ENCODE measurements at regions not wholly inside any gene's neighbourhood (a gene's known extent, or its start where the extent isn't known, plus 50 kb on each side); places are given as distances from the start of the nearest gene placed in this dataset.

DNA sequence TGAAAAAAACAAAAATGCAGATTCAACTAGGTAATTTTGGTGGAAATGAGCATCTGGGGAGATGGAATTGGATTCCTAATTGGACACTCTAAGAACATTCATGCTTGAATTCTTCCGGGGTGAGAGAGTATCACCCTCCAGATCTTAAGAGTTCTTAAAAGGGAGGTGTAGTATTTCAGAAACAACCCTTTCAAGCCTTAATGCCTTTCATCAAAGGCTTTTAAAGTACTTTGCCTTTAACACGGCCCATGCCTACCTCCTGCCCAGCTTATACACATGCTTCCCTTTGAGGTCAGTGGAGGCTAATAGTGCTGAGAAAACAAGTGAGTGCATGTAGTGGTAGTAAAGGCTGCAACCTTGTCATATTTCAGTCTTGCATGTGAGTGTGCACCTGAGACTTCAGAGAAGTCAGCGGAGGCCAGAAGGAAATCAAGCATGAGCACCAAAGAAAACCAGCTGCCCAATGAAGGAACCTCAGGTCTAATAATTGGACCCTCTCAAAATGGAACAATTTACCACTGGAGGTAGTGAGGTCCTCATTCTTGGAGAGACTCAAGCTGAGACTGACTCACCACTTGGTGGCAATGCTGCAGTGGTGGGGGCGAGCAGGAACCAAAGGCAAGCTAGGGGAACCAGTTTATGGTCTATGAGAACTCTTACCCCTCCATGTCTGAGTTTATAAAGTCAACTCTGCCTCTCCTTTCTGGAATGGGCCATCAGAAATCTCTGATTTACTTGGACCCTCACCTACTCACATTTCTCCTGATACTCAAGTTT lies 98.4 kb upstream of the GDNF start:
- ChIA-PET POLR2A (no interaction called here), CTCF (interaction anchor here (1.0 to 1.3 kb wide), 2 partner anchors 12 kb away, joined by 3 to 4 read pairs; no protein-coding TSS in a partner anchor)
- DNase-seq (ENCODE audit: extremely low spot score): no peak
- TF ChIP-seq, protein P1, sequence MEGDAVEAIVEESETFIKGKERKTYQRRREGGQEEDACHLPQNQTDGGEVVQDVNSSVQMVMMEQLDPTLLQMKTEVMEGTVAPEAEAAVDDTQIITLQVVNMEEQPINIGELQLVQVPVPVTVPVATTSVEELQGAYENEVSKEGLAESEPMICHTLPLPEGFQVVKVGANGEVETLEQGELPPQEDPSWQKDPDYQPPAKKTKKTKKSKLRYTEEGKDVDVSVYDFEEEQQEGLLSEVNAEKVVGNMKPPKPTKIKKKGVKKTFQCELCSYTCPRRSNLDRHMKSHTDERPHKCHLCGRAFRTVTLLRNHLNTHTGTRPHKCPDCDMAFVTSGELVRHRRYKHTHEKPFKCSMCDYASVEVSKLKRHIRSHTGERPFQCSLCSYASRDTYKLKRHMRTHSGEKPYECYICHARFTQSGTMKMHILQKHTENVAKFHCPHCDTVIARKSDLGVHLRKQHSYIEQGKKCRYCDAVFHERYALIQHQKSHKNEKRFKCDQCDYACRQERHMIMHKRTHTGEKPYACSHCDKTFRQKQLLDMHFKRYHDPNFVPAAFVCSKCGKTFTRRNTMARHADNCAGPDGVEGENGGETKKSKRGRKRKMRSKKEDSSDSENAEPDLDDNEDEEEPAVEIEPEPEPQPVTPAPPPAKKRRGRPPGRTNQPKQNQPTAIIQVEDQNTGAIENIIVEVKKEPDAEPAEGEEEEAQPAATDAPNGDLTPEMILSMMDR (IDR thresholded peaks at IDR 0.05; ENCODE audit: control extremely low read depth, extremely low read depth, low read depth, missing control alignments): no peak

DNA sequence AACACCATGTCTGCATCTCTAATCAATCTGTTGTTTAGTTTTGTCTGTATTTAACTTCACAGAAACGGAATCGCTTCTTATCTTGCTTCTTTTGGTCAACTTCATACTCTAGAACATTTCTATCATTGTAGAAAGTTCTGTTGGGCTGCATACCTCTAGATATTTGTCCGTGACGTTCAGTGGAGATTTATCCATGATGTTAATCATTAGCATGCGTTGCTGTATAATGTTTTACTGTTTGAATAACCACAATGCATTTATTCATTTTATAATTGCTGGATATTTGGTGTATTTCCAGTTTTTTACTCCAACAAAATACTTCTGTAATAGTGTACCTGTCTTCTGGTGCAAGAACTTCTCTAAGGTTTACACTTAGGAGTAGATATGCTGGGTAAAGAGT lies 96.2 kb upstream of the GDNF start:
- TF ChIP-seq, protein P1 (IDR thresholded peaks at IDR 0.05; ENCODE audit: control extremely low read depth, extremely low read depth, low read depth, missing control alignments): no peak
- POLR2A ChIA-PET: no interaction called here
- CTCF ChIA-PET: no interaction called here
- DNase-seq (ENCODE audit: extremely low spot score): no peak

DNA sequence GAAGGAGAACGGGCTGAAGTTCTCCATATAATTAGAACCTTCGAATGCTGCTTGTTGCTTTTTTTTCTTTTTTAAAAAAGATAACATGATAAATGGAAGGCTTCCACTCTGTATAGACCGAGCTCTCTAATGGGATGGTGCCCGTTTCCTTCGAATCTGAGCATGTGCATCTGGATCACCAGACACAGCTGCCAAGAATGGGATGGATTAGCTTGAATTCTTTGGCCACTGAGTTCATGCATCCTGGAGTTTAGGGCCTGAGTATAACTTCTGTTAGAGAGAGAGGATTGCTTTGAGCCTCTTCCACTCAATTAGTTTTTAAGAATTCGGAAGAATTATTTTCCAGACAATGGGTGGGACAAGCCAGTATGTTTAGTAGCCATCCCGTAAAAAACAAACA lies 93.7 kb upstream of the GDNF start:
- TF ChIP-seq, protein P1 (IDR thresholded peaks at IDR 0.05; ENCODE audit: control extremely low read depth, extremely low read depth, low read depth, missing control alignments): no peak
- CTCF ChIA-PET: no interaction called here
- POLR2A ChIA-PET: no interaction called here
- DNase-seq (ENCODE audit: extremely low spot score): no peak

DNA sequence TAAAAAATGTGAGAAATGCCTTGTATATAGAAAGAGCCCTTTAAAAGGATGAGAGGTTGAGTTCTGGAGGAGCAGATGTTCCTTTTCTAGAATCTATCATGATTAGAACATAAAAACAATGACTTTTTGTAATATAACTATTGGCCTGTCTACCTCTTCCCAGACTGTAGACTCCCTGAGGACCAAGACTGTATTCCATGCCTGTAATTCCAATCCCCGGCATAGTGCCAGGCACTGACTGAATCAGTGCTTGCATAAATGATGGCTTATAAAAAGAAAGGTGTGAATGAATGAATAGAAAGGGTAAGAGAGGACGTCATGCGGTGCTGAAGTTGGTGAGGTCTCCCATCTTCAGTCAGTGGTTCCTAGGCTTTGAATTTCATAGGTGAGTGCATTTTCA lies 92.6 kb upstream of the GDNF start:
- no peak for DNase-seq (ENCODE audit: extremely low spot score)
- ChIA-PET POLR2A (no interaction called here), CTCF (no interaction called here)

DNA sequence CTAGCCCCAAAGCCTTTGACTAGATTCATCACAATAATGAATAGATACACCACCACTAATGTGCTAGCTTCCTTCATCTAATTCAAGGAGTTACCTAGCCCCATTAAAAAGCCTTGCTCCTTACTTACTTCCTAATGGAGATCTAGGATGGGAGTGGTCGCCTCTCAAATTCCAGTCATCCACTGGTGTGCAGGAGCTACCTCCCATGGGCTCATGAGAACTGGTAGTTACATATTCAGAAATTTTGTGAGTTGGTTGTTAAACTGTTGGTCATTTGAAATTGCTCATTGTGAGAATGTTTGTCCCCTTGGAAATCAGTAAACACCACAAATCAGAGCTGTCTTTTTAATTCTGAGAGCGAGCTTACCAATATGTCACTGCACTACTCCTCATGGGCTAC lies 91.7 kb upstream of the GDNF start:
- DNase-seq (ENCODE audit: extremely low spot score): no peak
- POLR2A ChIA-PET: no interaction called here
- TF ChIP-seq, protein P1 (IDR thresholded peaks at IDR 0.05; ENCODE audit: control extremely low read depth, extremely low read depth, low read depth, missing control alignments): no peak
- CTCF ChIA-PET: interaction anchor here (0.7 to 1.1 kb wide), 3 partner anchors 9 to 95 kb away, joined by 3 read pairs; no protein-coding TSS in a partner anchor

More for the DNA sequence above, 92.6 kb upstream of the GDNF start:
- TF ChIP-seq, protein P1 (IDR thresholded peaks at IDR 0.05; ENCODE audit: control extremely low read depth, extremely low read depth, low read depth, missing control alignments): no peak

DNA sequence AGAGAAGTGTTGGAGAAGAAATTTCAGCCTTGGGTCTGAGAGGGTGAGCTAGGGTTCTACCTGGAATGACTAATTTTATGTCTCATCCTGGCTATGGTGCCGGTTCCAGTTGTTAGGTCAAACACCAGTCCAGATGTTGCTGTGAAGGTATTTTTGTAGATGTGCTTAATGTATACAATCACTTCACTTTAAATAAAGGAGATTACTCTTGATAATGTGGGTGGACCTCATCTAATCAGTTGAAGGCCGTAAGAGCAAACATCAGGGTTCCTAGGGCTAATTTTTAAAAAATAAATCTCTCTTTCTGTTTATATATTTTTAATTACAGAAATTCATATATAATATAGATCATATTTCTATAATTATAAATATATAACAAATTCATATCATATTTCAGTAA lies 90.5 kb upstream of the GDNF start:
- CTCF ChIA-PET: interaction anchor here (1.0 kb wide), 1 partner anchor 10 kb away, joined by 3 read pairs; no protein-coding TSS in a partner anchor
- POLR2A ChIA-PET: no interaction called here
- no peak for DNase-seq (ENCODE audit: extremely low spot score)
- TF ChIP-seq, protein P1 (IDR thresholded peaks at IDR 0.05; ENCODE audit: control extremely low read depth, extremely low read depth, low read depth, missing control alignments): no peak

Measured in GM10248 (cell line).